ENCODE measurements at regions not wholly inside any gene's neighbourhood (a gene's known extent, or its start where the extent isn't known, plus 50 kb on each side); places are given as distances from the start of the nearest gene placed in this dataset.
"Not testable (repeated sequence)": the region's sequence is repeated elsewhere in the genome, so short reads cannot be mapped to it uniquely, and the experiment has no call there.

DNA sequence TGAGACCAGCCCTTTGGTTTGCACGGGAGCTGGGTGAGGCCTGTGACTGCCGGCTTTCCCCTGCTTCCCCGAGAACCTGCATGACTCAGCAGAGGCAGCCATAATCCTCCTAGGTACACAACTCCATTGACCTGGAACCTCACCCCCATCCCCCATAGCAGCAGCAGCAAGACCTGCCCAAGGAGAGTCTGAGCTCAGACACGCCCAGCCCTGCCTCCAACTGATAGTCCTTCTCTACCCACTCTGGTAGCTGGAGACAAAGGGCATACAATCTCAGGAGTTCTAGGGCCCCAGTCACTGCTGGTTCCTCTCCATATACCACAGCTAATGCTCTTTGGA is 141.0 kb upstream of the ARHGEF26 start:
- Histone ChIP-seq H3K9ac (no peak overlapping the region), H2AFZ (ENCODE audit: low read depth) (no peak overlapping the region), H3K4me1 (ENCODE audit: low read depth, poor library complexity, severe bottlenecking) (no peaks in the 10 kb centered on the region), H3K27me3 (ENCODE audit: insufficient read depth, low read depth) (no peaks in the 10 kb centered on the region), H3K79me2 (ENCODE audit: insufficient read depth, low read depth) (no peaks in the 10 kb centered on the region), H4K20me1 (ENCODE audit: insufficient read depth) (no peaks in the 10 kb centered on the region), H3K36me3 (ENCODE audit: insufficient read depth) (no peaks in the 10 kb centered on the region), H3K4me3 (IDR thresholded peaks at IDR 0.05; ENCODE audit: insufficient read depth, low read depth, low read length) (no peak overlapping the region), H3K4me2 (no peak overlapping the region), H3K27ac (no peak overlapping the region)
- TF ChIP-seq, protein P1, sequence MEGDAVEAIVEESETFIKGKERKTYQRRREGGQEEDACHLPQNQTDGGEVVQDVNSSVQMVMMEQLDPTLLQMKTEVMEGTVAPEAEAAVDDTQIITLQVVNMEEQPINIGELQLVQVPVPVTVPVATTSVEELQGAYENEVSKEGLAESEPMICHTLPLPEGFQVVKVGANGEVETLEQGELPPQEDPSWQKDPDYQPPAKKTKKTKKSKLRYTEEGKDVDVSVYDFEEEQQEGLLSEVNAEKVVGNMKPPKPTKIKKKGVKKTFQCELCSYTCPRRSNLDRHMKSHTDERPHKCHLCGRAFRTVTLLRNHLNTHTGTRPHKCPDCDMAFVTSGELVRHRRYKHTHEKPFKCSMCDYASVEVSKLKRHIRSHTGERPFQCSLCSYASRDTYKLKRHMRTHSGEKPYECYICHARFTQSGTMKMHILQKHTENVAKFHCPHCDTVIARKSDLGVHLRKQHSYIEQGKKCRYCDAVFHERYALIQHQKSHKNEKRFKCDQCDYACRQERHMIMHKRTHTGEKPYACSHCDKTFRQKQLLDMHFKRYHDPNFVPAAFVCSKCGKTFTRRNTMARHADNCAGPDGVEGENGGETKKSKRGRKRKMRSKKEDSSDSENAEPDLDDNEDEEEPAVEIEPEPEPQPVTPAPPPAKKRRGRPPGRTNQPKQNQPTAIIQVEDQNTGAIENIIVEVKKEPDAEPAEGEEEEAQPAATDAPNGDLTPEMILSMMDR (conservative IDR thresholded peaks at IDR 0.05; ENCODE audit: low read depth, low read length), result no peak

DNA sequence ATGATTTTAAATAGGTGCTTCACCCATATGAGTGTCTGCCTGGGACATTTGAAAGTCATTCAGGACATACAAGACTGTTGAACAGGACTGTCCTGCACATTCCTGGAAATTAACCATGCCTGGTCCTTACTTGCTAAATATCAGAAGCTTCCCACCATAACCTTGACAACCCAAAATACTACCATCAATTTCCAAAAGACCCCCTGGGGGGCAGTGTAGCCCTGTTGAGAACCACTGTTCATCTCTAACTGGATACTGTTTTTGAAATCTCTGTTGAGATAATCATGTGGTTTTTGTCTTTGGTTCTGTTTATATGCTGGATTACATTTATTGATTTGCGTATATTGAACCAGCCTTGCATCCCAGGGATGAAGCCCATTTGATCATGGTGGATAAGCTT is 123.8 kb upstream of the ARHGEF26 start:
- not testable (repeated sequence) for H3K79me2 ChIP-seq (ENCODE audit: insufficient read depth, low read depth); H4K20me1 ChIP-seq (ENCODE audit: insufficient read depth); H2AFZ ChIP-seq (ENCODE audit: low read depth); H3K9ac ChIP-seq; H3K4me3 ChIP-seq (IDR thresholded peaks at IDR 0.05; ENCODE audit: insufficient read depth, low read depth, low read length); H3K4me2 ChIP-seq; H3K27ac ChIP-seq; H3K27me3 ChIP-seq (ENCODE audit: insufficient read depth, low read depth); H3K36me3 ChIP-seq (ENCODE audit: insufficient read depth); H3K4me1 ChIP-seq (ENCODE audit: low read depth, poor library complexity, severe bottlenecking)

DNA sequence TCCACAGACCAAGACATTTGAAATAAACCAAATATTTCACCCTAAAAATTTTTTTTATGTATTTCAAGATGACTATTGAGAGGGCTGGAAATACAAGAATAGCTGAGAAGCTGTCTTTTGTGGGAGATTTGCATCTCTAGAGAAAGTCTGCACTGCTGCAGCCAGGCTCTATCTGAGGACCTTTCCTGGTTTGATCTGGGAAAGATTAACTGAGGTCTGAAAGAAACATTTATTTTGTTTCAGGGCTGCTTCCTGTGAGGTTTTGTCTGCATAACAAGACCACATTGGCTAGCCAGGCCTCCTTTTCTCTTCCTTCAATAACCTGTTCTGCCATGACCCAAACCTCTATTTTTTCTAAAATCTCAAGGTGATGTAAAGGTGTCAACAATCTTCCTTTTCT is 117.5 kb upstream of the ARHGEF26 start:
- H3K36me3 ChIP-seq (ENCODE audit: insufficient read depth), result no peaks in the 10 kb centered on the region
- TF ChIP-seq, protein P1 (conservative IDR thresholded peaks at IDR 0.05; ENCODE audit: low read depth, low read length), result no peak
- no peaks in the 10 kb centered on the region for H4K20me1 ChIP-seq (ENCODE audit: insufficient read depth)
- H3K27me3 ChIP-seq (ENCODE audit: insufficient read depth, low read depth), result no peaks in the 10 kb centered on the region
- H3K27ac ChIP-seq, result no peak overlapping the region
- no peaks in the 10 kb centered on the region for H3K4me1 ChIP-seq (ENCODE audit: low read depth, poor library complexity, severe bottlenecking)
- H2AFZ ChIP-seq (ENCODE audit: low read depth), result no peak overlapping the region
- H3K4me3 ChIP-seq (IDR thresholded peaks at IDR 0.05; ENCODE audit: insufficient read depth, low read depth, low read length), result no peak overlapping the region
- H3K79me2 ChIP-seq (ENCODE audit: insufficient read depth, low read depth), result no peaks in the 10 kb centered on the region
- H3K9ac ChIP-seq, result no peak overlapping the region
- no peak overlapping the region for H3K4me2 ChIP-seq

DNA sequence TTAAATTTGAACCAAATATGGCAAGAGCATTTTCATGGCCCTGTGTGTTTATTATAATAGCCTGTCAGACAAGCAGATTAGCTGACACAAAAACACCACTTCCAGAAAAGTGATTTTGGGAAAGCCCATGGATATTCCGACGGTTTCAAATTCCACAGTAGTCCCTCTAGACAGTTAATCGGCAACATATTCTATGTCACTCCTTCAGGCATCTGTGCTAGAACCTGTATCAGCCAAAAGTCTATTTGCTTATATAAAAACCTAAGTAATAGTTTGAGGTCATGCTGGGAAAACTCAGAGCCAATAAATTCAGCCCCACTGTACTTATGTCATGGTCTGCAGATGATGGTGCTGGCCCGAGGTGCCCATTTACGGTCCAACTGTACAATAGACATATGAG is 110.2 kb upstream of the ARHGEF26 start:
- no peak overlapping the region for H3K4me2 ChIP-seq
- TF ChIP-seq, protein P1 (conservative IDR thresholded peaks at IDR 0.05; ENCODE audit: low read depth, low read length), result no peak
- no peaks in the 10 kb centered on the region for H3K27me3 ChIP-seq (ENCODE audit: insufficient read depth, low read depth)
- H2AFZ ChIP-seq (ENCODE audit: low read depth), result no peak overlapping the region
- H3K36me3 ChIP-seq (ENCODE audit: insufficient read depth), result no peaks in the 10 kb centered on the region
- H3K4me1 ChIP-seq (ENCODE audit: low read depth, poor library complexity, severe bottlenecking), result no peaks in the 10 kb centered on the region
- H3K4me3 ChIP-seq (IDR thresholded peaks at IDR 0.05; ENCODE audit: insufficient read depth, low read depth, low read length), result no peak overlapping the region
- no peaks in the 10 kb centered on the region for H3K79me2 ChIP-seq (ENCODE audit: insufficient read depth, low read depth)
- no peak overlapping the region for H3K27ac ChIP-seq
- no peaks in the 10 kb centered on the region for H4K20me1 ChIP-seq (ENCODE audit: insufficient read depth)
- H3K9ac ChIP-seq, result no peak overlapping the region

DNA sequence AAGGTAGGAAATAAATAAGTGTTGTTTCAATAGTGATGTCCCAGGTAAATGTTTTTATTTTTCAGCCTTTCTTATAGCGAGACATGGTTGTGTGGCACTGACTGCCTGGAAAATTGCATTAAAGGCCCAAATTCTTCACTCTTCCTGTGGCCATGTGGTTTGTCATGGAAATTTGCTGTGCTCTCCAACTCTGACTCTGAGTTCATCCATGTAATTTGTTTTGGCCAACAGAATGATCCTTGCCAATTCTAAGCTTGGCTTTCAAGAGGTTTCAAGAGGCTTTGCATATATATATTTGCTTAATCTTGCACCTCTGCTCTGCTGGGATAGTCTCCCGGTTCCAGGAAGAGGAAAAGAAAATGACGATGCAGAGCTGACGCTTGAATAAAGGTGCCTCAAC is 107.5 kb upstream of the ARHGEF26 start:
- no peak overlapping the region for H3K27ac ChIP-seq
- no peaks in the 10 kb centered on the region for H3K79me2 ChIP-seq (ENCODE audit: insufficient read depth, low read depth)
- no peaks in the 10 kb centered on the region for H4K20me1 ChIP-seq (ENCODE audit: insufficient read depth)
- H3K9ac ChIP-seq, result no peak overlapping the region
- no peak overlapping the region for H2AFZ ChIP-seq (ENCODE audit: low read depth)
- H3K4me1 ChIP-seq (ENCODE audit: low read depth, poor library complexity, severe bottlenecking), result no peaks in the 10 kb centered on the region
- no peaks in the 10 kb centered on the region for H3K36me3 ChIP-seq (ENCODE audit: insufficient read depth)
- TF ChIP-seq, protein P1 (conservative IDR thresholded peaks at IDR 0.05; ENCODE audit: low read depth, low read length), result no peak
- H3K4me2 ChIP-seq, result no peak overlapping the region
- no peaks in the 10 kb centered on the region for H3K27me3 ChIP-seq (ENCODE audit: insufficient read depth, low read depth)
- no peak overlapping the region for H3K4me3 ChIP-seq (IDR thresholded peaks at IDR 0.05; ENCODE audit: insufficient read depth, low read depth, low read length)
